SK-N-SH treated with all-trans-retinoic acid at 6 μM for 48 hours (cell line): ENCODE measurements at regions not wholly inside any gene's neighbourhood (a gene's known extent, or its start where the extent isn't known, plus 50 kb on each side); places are given as distances from the start of the nearest gene placed in this dataset.

Experiments used
- ATAC-seq: fragments of 200-7000 bp; cut with Tn5 transposase; 3 replicates; pipeline ENCODE4 v1.9.1; 2020; ENCODE audit warnings: mild to moderate bottlenecking, moderate library complexity
- ARNTL ChIP-seq: fragments of 450-650 bp; formaldehyde crosslinking; IDR thresholded peaks from 2 replicates; pipeline ENCODE4 v1.5.0; 2020; ENCODE audit warnings: low read depth, mild to moderate bottlenecking, moderate library complexity, borderline replicate concordance
- BACH2 ChIP-seq: fragments of 250-450 bp; sonication (Bioruptor Pico); IDR thresholded peaks from 2 replicates; pipeline ENCODE4 v1.9.0; 2021; ENCODE audit warnings: mild to moderate bottlenecking, borderline replicate concordance
- CSDC2 ChIP-seq: fragments of 250-450 bp; sonication (Bioruptor Pico); IDR thresholded peaks from 2 replicates; pipeline ENCODE4 v1.5.0; 2020; ENCODE audit warnings: mild to moderate bottlenecking, moderate library complexity
- ESRRG ChIP-seq: fragments of 250-450 bp; sonication (Bioruptor Pico); IDR thresholded peaks from 2 replicates; pipeline ENCODE4 v1.6.1; 2021; ENCODE audit warnings: mild to moderate bottlenecking
- GLIS3 ChIP-seq: fragments of 250-450 bp; sonication (Bioruptor Pico); IDR thresholded peaks from 2 replicates; pipeline ENCODE4 v1.5.0; 2020; ENCODE audit warnings: mild to moderate bottlenecking, moderate library complexity
- ISL1 ChIP-seq: fragments of 250-450 bp; sonication (Bioruptor Pico); IDR thresholded peaks from 2 replicates; pipeline ENCODE4 v2.1.2; 2022; ENCODE audit warnings: mild to moderate bottlenecking, moderate library complexity
- OSR1 ChIP-seq: fragments of 250-450 bp; sonication (Bioruptor Pico); IDR thresholded peaks from 2 replicates; pipeline ENCODE4 v1.8.0; 2022; ENCODE audit warnings: moderate library complexity, mild to moderate bottlenecking, inconsistent platforms
- PPARA ChIP-seq: fragments of 250-450 bp; sonication (Bioruptor Pico); IDR thresholded peaks from 2 replicates; pipeline ENCODE4 v1.5.0; 2020; ENCODE audit warnings: mild to moderate bottlenecking, borderline replicate concordance
- SNAI2 ChIP-seq: fragments of 250-450 bp; sonication (Bioruptor Pico); IDR thresholded peaks from 2 replicates; pipeline ENCODE4 v1.5.0; 2020; ENCODE audit warnings: mild to moderate bottlenecking, moderate library complexity
- TOX ChIP-seq: fragments of 250-450 bp; sonication (Bioruptor Pico); IDR thresholded peaks from 2 replicates; pipeline ENCODE4 v1.8.0; 2021; ENCODE audit warnings: mild to moderate bottlenecking, moderate library complexity, borderline replicate concordance
- ZC3H10 ChIP-seq: fragments of 250-450 bp; sonication (Bioruptor Pico); IDR thresholded peaks from 2 replicates; pipeline ENCODE4 v1.5.1; 2021; ENCODE audit warnings: mild to moderate bottlenecking, moderate library complexity
- ZFP3 ChIP-seq: fragments of 250-450 bp; sonication (Bioruptor Pico); IDR thresholded peaks from 2 replicates; pipeline ENCODE4 v1.5.0; 2020; ENCODE audit warnings: mild to moderate bottlenecking, moderate library complexity
- ZFP30 ChIP-seq: fragments of 450-650 bp; formaldehyde crosslinking; IDR thresholded peaks from 2 replicates; pipeline ENCODE4 v1.5.0; 2022; ENCODE audit warnings: mild to moderate bottlenecking, moderate library complexity
- ZNF8 ChIP-seq: fragments of 450-650 bp; formaldehyde crosslinking; IDR thresholded peaks from 2 replicates; pipeline ENCODE4 v1.5.0; 2020; ENCODE audit warnings: mild to moderate bottlenecking, moderate library complexity
- TF ChIP-seq, protein P1 (sequence below): fragments of 250-450 bp; sonication (Bioruptor Pico); IDR thresholded peaks from 2 replicates; pipeline ENCODE4 v1.5.1; 2020; ENCODE audit warnings: low read depth, mild to moderate bottlenecking, moderate library complexity
- TF ChIP-seq, protein P2 (sequence below): fragments of 250-450 bp; sonication (Bioruptor Pico); IDR thresholded peaks from 2 replicates; pipeline ENCODE4 v1.8.0; 2021; ENCODE audit warnings: low read depth, mild to moderate bottlenecking, moderate library complexity, borderline replicate concordance
- TF ChIP-seq, protein P3 (sequence below): fragments of 250-450 bp; sonication (Bioruptor Pico); IDR thresholded peaks from 2 replicates; pipeline ENCODE4 v1.5.1; 2021; ENCODE audit warnings: mild to moderate bottlenecking, moderate library complexity
- TF ChIP-seq, protein P4 (sequence below): fragments of 250-450 bp; sonication (Bioruptor Pico); IDR thresholded peaks from 2 replicates; pipeline ENCODE4 v1.8.0; 2020; ENCODE audit warnings: mild to moderate bottlenecking, moderate library complexity, borderline replicate concordance
- TF ChIP-seq, protein P5 (sequence below): fragments of 250-450 bp; sonication (Bioruptor Pico); IDR thresholded peaks from 2 replicates; pipeline ENCODE4 v1.5.0; 2020; ENCODE audit warnings: mild to moderate bottlenecking, moderate library complexity

DNA sequence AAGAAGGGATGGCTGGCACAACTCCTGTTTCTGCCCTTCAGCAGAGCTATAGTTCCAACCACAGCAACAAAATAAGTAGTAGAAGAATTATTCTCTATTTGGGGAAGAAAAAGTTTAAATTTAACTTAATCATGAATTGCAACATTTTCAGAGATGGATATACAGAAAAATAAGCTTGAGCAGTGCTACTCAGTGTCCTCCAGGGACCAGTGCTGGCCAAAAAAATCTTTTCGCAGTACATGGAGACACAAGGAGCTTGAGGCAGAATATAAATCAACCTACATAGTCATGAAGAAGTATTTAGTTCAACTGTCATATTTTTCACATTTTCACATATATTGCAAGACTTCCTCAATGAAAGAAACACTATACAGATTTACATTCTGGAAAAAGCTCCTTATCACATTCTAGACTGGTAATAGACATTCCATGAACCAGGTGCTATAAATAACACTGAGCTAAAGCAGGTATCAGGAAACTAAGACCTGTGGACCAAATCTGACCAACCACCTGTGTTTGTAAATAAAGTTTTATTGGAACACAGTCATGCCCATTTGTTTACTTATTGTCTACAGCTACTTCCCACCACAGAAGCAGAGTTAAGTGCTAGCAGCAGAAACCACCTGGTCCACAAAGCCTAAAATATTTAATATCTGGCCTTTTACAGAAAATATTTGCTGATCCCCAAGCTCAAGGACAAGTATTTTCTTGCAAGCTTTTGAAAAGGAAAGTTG, 101.9 kb downstream of the RGS21 start:
- TF ChIP-seq ZFP3 = no peak
- TF ChIP-seq, protein P1, sequence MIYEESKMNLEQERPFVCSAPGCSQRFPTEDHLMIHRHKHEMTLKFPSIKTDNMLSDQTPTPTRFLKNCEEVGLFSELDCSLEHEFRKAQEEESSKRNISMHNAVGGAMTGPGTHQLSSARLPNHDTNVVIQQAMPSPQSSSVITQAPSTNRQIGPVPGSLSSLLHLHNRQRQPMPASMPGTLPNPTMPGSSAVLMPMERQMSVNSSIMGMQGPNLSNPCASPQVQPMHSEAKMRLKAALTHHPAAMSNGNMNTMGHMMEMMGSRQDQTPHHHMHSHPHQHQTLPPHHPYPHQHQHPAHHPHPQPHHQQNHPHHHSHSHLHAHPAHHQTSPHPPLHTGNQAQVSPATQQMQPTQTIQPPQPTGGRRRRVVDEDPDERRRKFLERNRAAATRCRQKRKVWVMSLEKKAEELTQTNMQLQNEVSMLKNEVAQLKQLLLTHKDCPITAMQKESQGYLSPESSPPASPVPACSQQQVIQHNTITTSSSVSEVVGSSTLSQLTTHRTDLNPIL (CRISPR knock-in tag) = no peak
- TF ChIP-seq SNAI2 (CRISPR knock-in tag) = no peak
- TF ChIP-seq ISL1 (CRISPR knock-in tag) = no peak
- no peak for TF ChIP-seq PPARA (CRISPR knock-in tag)
- no peak for TF ChIP-seq GLIS3 (CRISPR knock-in tag)
- TF ChIP-seq, protein P2, sequence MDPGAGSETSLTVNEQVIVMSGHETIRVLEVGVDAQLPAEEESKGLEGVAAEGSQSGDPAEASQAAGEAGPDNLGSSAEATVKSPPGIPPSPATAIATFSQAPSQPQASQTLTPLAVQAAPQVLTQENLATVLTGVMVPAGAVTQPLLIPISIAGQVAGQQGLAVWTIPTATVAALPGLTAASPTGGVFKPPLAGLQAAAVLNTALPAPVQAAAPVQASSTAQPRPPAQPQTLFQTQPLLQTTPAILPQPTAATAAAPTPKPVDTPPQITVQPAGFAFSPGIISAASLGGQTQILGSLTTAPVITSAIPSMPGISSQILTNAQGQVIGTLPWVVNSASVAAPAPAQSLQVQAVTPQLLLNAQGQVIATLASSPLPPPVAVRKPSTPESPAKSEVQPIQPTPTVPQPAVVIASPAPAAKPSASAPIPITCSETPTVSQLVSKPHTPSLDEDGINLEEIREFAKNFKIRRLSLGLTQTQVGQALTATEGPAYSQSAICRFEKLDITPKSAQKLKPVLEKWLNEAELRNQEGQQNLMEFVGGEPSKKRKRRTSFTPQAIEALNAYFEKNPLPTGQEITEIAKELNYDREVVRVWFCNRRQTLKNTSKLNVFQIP (CRISPR knock-in tag) = no peak
- TF ChIP-seq BACH2 = no peak
- TF ChIP-seq, protein P3, sequence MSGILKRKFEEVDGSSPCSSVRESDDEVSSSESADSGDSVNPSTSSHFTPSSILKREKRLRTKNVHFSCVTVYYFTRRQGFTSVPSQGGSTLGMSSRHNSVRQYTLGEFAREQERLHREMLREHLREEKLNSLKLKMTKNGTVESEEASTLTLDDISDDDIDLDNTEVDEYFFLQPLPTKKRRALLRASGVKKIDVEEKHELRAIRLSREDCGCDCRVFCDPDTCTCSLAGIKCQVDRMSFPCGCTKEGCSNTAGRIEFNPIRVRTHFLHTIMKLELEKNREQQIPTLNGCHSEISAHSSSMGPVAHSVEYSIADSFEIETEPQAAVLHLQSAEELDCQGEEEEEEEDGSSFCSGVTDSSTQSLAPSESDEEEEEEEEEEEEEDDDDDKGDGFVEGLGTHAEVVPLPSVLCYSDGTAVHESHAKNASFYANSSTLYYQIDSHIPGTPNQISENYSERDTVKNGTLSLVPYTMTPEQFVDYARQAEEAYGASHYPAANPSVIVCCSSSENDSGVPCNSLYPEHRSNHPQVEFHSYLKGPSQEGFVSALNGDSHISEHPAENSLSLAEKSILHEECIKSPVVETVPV (CRISPR knock-in tag) = no peak
- TF ChIP-seq, protein P4, sequence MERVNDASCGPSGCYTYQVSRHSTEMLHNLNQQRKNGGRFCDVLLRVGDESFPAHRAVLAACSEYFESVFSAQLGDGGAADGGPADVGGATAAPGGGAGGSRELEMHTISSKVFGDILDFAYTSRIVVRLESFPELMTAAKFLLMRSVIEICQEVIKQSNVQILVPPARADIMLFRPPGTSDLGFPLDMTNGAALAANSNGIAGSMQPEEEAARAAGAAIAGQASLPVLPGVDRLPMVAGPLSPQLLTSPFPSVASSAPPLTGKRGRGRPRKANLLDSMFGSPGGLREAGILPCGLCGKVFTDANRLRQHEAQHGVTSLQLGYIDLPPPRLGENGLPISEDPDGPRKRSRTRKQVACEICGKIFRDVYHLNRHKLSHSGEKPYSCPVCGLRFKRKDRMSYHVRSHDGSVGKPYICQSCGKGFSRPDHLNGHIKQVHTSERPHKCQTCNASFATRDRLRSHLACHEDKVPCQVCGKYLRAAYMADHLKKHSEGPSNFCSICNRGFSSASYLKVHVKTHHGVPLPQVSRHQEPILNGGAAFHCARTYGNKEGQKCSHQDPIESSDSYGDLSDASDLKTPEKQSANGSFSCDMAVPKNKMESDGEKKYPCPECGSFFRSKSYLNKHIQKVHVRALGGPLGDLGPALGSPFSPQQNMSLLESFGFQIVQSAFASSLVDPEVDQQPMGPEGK (CRISPR knock-in tag) = no peak
- TF ChIP-seq ESRRG (CRISPR knock-in tag) = no peak
- no peak for TF ChIP-seq OSR1 (CRISPR knock-in tag)
- no peak for TF ChIP-seq ZNF8 (CRISPR knock-in tag)
- no peak for TF ChIP-seq ZFP30 (CRISPR knock-in tag)
- TF ChIP-seq, protein P5, sequence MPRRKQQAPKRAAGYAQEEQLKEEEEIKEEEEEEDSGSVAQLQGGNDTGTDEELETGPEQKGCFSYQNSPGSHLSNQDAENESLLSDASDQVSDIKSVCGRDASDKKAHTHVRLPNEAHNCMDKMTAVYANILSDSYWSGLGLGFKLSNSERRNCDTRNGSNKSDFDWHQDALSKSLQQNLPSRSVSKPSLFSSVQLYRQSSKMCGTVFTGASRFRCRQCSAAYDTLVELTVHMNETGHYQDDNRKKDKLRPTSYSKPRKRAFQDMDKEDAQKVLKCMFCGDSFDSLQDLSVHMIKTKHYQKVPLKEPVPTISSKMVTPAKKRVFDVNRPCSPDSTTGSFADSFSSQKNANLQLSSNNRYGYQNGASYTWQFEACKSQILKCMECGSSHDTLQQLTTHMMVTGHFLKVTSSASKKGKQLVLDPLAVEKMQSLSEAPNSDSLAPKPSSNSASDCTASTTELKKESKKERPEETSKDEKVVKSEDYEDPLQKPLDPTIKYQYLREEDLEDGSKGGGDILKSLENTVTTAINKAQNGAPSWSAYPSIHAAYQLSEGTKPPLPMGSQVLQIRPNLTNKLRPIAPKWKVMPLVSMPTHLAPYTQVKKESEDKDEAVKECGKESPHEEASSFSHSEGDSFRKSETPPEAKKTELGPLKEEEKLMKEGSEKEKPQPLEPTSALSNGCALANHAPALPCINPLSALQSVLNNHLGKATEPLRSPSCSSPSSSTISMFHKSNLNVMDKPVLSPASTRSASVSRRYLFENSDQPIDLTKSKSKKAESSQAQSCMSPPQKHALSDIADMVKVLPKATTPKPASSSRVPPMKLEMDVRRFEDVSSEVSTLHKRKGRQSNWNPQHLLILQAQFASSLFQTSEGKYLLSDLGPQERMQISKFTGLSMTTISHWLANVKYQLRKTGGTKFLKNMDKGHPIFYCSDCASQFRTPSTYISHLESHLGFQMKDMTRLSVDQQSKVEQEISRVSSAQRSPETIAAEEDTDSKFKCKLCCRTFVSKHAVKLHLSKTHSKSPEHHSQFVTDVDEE (CRISPR knock-in tag) = no peak
- TF ChIP-seq, all 23 proteins: peak for 0
- no peak for ATAC-seq

DNA sequence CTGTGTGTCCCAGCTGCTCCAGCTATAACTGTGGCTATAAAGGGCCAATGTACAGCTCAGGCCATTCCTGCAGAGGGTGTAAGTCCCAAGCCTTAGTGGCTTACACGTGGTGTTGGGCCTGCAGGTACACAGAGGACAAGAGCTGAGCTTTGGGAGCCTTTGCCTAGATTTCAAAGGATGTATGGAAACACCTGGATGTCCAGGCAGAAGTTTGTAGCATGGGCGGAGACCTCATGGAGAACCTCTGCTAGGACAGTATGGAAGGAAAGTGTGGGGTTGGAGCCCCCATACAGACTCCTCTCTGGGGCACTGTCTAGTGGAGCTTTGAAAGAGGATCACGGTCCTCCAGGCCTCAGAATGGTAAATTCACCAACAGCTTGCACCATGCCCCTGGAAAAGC, 113.9 kb downstream of the RGS21 start:
- no peak for ATAC-seq
- TF ChIP-seq, protein P1 (CRISPR knock-in tag) = no peak
- no peak for TF ChIP-seq ZC3H10 (CRISPR knock-in tag)
- no peak for TF ChIP-seq ESRRG (CRISPR knock-in tag)
- TF ChIP-seq CSDC2 = no peak
- no peak for TF ChIP-seq ARNTL (CRISPR knock-in tag)
- TF ChIP-seq, all 23 proteins: peak for 0

DNA sequence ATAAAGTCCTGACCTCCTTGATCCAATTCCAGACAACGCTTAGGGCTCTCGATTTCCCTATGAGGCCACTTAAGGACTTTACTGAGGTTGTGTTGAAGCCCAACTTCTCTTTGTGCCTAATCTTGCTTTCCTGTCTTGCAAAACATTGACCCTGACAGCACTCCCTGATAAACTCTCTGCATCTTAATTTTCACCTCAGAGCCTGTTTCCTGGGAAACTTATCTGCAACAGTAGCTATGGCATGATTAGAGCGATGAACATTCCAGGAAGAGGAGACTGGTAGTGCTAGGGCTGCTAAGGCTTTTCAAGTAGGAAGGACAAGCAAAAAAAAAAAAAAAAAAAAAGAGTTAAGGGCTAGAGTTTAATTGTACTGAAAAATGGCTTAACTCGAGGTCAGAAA, 118.9 kb downstream of the RGS21 start:
- no peak for ATAC-seq
- TF ChIP-seq ZC3H10 (CRISPR knock-in tag) (no peak), TOX (CRISPR knock-in tag) (no peak)
- TF ChIP-seq, protein P1 (CRISPR knock-in tag) = no peak
- TF ChIP-seq, protein P4 (CRISPR knock-in tag) = no peak
- TF ChIP-seq, protein P5 (CRISPR knock-in tag) = no peak
